ENCODE measurements at regions not wholly inside any gene's neighbourhood (a gene's known extent, or its start where the extent isn't known, plus 50 kb on each side); places are given as distances from the start of the nearest gene placed in this dataset.

GRCh38 chrX:16039834-16040233 lies 83.5 kb upstream of the GRPR start:
- WGBS, 2 experiments (ENCODE audit: extremely low coverage in 2 of 2, insufficient read length in 1 of 2) = no CpG with 5 or more reads among the region's 1 CpG
- H3K4me3 ChIP-seq (ENCODE audit: insufficient read depth, low read depth, low read length) = no peak overlapping the region
- H3K23ac ChIP-seq (ENCODE audit: low read depth, low read length) = no peak overlapping the region
- no peak overlapping the region for H3K4me2 ChIP-seq (ENCODE audit: low read depth, low read length)
- BruUV-seq (replicated peaks) = no TSS peak
- H2BK20ac ChIP-seq (ENCODE audit: low read depth, low read length) = no peak overlapping the region
- ATAC-seq (ENCODE audit: low read depth) (no peak), DNase-seq (no peak)
- H2AFZ ChIP-seq (replicated peaks; ENCODE audit: low read length, poor library complexity) = no peak overlapping the region
- H4K20me1 ChIP-seq (ENCODE audit: insufficient read depth, low read length) = no peaks in the 10 kb centered on the region
- H3K9ac ChIP-seq (ENCODE audit: low read depth, low read length) = no peak overlapping the region
- POLR2A ChIA-PET (ENCODE audit: unreplicated experiment) = no interaction called here
- H4K91ac ChIP-seq (ENCODE audit: insufficient read depth, low read depth, low read length) = no peak overlapping the region
- no peak overlapping the region for H2BK15ac ChIP-seq (ENCODE audit: low read depth, low read length)
- H4K8ac ChIP-seq (ENCODE audit: low read depth in 2 of 2, low read length in 2 of 2) = no peak overlapping the region
- TF ChIP-seq CHD1 (IDR thresholded peaks at IDR 0.05; ENCODE audit: low read depth, low read length) (no peak), NFE2L2 (IDR thresholded peaks at IDR 0.05; ENCODE audit: low read depth, low read length) (no peak), RAD21 (IDR thresholded peaks at IDR 0.05; ENCODE audit: low read length) (no peak), ELK1 (IDR thresholded peaks at IDR 0.05; ENCODE audit: borderline replicate concordance, low read depth, low read length) (no peak), POLR2A (IDR thresholded peaks at IDR 0.05; ENCODE audit: low read depth, low read length) (no peak), BHLHE40 (IDR thresholded peaks at IDR 0.05; ENCODE audit: low read depth, low read length) (no peak), USF2 (IDR thresholded peaks at IDR 0.05; ENCODE audit: low read depth, low read length) (no peak), MAZ (IDR thresholded peaks at IDR 0.05; ENCODE audit: borderline replicate concordance, low read depth, low read length) (no peak), MAFK (IDR thresholded peaks at IDR 0.05; ENCODE audit: low read depth, low read length) (no peak), CEBPB (IDR thresholded peaks at IDR 0.05; ENCODE audit: low read depth, low read length) (no peak), RCOR1 (IDR thresholded peaks at IDR 0.05; ENCODE audit: insufficient replicate concordance, low read length) (no peak), RFX5 (IDR thresholded peaks at IDR 0.05; ENCODE audit: low read depth, low read length) (no peak), SMC3 (IDR thresholded peaks at IDR 0.05; ENCODE audit: low read depth, low read length) (no peak), MXI1 (IDR thresholded peaks at IDR 0.05; ENCODE audit: borderline replicate concordance, low read depth, low read length) (no peak), FOS (IDR thresholded peaks at IDR 0.05; ENCODE audit: low read depth, low read length) (no peak)
- peaks cover 2% of the 10 kb centered on the region; the same call in 1 of the 2 replicates for H3K27me3 ChIP-seq (ENCODE audit: control insufficient read depth, insufficient read depth, low read length)
- H3K36me3 ChIP-seq (ENCODE audit: control insufficient read depth, insufficient read depth, low read length) = no peaks in the 10 kb centered on the region
- intact Hi-C loops (cut with micrococcal nuclease) (loop anchor here (1.0 kb wide), 1 partner anchor 15 kb away; no protein-coding TSS in a partner anchor), dilution Hi-C loops (cut with HindIII; ENCODE audit: low sequenced_read_pairs, unreplicated experiment) (no loop called here), in situ Hi-C loops (cut with MboI; ENCODE audit: low sequenced_read_pairs) (no loop called here)
- H3K9me3 ChIP-seq (ENCODE audit: control insufficient read depth, insufficient read depth, low read length) = no peaks in the 10 kb centered on the region
- H2AK9ac ChIP-seq (replicated peaks; ENCODE audit: low read depth, low read length, poor library complexity) = no peak overlapping the region
- no peak overlapping the region for H3K18ac ChIP-seq (ENCODE audit: low read depth, low read length)
- CTCF ChIA-PET = no interaction called here
- no peak overlapping the region for H4K5ac ChIP-seq (ENCODE audit: low read depth, low read length)
- no peaks in the 10 kb centered on the region for H3K4me1 ChIP-seq (ENCODE audit: control insufficient read depth, insufficient read depth, low read length)
- H2BK5ac ChIP-seq (ENCODE audit: low read depth, low read length, poor library complexity, severe bottlenecking) = no peak overlapping the region
- no peak overlapping the region for H3K14ac ChIP-seq (replicated peaks; ENCODE audit: low read depth, low read length)
- H3K9me1 ChIP-seq (ENCODE audit: insufficient read depth, low read length) = no peaks in the 10 kb centered on the region
- no peak overlapping the region for H2BK120ac ChIP-seq (ENCODE audit: low read depth, low read length)
- H3K27ac ChIP-seq (ENCODE audit: insufficient read depth, low read length) = no peak overlapping the region
- no peak overlapping the region for H2AK5ac ChIP-seq (ENCODE audit: low read depth, low read length)
- H3K56ac ChIP-seq (ENCODE audit: extremely low read depth, insufficient read depth, low read length) = no peak overlapping the region
- H3K79me1 ChIP-seq (ENCODE audit: low read depth in 1 of 2, low read length in 2 of 2) = no peaks in the 10 kb centered on the region
- H3K4ac ChIP-seq (ENCODE audit: low read depth, low read length) = no peak overlapping the region
